ENCODE measurements at regions not wholly inside any gene's neighbourhood (a gene's known extent, or its start where the extent isn't known, plus 50 kb on each side); places are given as distances from the start of the nearest gene placed in this dataset.

DNA sequence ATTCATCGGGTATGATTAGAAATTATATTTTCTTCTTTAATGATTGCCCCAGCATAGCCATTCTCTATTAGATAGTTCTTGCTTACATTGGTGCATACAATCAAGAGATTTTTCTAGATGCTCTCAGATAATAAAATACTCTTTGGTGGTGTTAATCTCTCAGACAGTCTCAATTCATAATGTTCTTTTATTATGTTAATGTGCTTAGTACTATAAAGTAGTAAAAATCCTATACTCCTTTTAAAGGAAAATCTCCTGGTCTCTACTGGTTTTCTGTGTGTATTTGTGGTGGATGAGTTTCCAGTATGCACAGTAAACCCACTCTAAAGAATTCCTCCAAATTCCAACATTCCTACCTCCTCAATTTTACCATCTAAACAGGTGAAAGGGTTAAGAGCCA, 203.5 kb downstream of the FAT4 start:
- Mint-ChIP-seq H3K27ac (no peak overlapping the region), H3K4me3 (no peak overlapping the region), H3K27me3 (ENCODE audit: low read depth) (no peaks in the 10 kb centered on the region), H3K9me3 (peaks cover 21% of the 10 kb centered on the region), H3K4me1 (peaks cover 37% of the 10 kb centered on the region), H3K36me3 (peaks cover 2% of the 10 kb centered on the region)
- TF ChIP-seq, protein P1, sequence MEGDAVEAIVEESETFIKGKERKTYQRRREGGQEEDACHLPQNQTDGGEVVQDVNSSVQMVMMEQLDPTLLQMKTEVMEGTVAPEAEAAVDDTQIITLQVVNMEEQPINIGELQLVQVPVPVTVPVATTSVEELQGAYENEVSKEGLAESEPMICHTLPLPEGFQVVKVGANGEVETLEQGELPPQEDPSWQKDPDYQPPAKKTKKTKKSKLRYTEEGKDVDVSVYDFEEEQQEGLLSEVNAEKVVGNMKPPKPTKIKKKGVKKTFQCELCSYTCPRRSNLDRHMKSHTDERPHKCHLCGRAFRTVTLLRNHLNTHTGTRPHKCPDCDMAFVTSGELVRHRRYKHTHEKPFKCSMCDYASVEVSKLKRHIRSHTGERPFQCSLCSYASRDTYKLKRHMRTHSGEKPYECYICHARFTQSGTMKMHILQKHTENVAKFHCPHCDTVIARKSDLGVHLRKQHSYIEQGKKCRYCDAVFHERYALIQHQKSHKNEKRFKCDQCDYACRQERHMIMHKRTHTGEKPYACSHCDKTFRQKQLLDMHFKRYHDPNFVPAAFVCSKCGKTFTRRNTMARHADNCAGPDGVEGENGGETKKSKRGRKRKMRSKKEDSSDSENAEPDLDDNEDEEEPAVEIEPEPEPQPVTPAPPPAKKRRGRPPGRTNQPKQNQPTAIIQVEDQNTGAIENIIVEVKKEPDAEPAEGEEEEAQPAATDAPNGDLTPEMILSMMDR (IDR thresholded peaks at IDR 0.05; ENCODE audit: unreplicated experiment): no peak
- DNase-seq (ENCODE audit: low spot score in 2 of 2, unreplicated experiment in 2 of 2): no peak

- no peak overlapping the region for H3K4me3 Mint-ChIP-seq
- peaks cover 17% of the 10 kb centered on the region for H3K9me3 Mint-ChIP-seq
- H3K4me1 Mint-ChIP-seq: peaks cover 37% of the 10 kb centered on the region
- H3K27ac Mint-ChIP-seq: peak overlapping the region; percentile 64
- no peak for DNase-seq (ENCODE audit: low spot score in 2 of 2, unreplicated experiment in 2 of 2)
- H3K27me3 Mint-ChIP-seq (ENCODE audit: low read depth): no peaks in the 10 kb centered on the region
- TF ChIP-seq, protein P1 (IDR thresholded peaks at IDR 0.05; ENCODE audit: unreplicated experiment): no peak
- no peaks in the 10 kb centered on the region for H3K36me3 Mint-ChIP-seq
These were observed 204.8 kb downstream of the FAT4 start for GRCh38 chr4:125519371-125520146.

- no peak overlapping the region for H3K4me3 Mint-ChIP-seq
These were observed 205.7 kb downstream of the FAT4 start for GRCh38 chr4:125520258-125520990.

GRCh38 chr4:125522588-125522987, 207.8 kb downstream of the FAT4 start:
- H3K27ac Mint-ChIP-seq: no peak overlapping the region
- no peak overlapping the region for H3K4me3 Mint-ChIP-seq
- H3K4me1 Mint-ChIP-seq: peaks cover 33% of the 10 kb centered on the region
- no peaks in the 10 kb centered on the region for H3K36me3 Mint-ChIP-seq
- no peaks in the 10 kb centered on the region for H3K27me3 Mint-ChIP-seq (ENCODE audit: low read depth)
- DNase-seq (ENCODE audit: low spot score in 2 of 2, unreplicated experiment in 2 of 2): no peak
- TF ChIP-seq, protein P1 (IDR thresholded peaks at IDR 0.05; ENCODE audit: unreplicated experiment): no peak
- peaks cover 5% of the 10 kb centered on the region for H3K9me3 Mint-ChIP-seq

More at GRCh38 chr4:125520258-125520990, 205.7 kb downstream of the FAT4 start:
- H3K36me3 Mint-ChIP-seq: no peaks in the 10 kb centered on the region
- peak overlapping the region; percentile 77 for H3K27ac Mint-ChIP-seq
- peaks cover 37% of the 10 kb centered on the region for H3K4me1 Mint-ChIP-seq
- H3K9me3 Mint-ChIP-seq: peaks cover 12% of the 10 kb centered on the region
- no peak for DNase-seq (ENCODE audit: low spot score in 2 of 2, unreplicated experiment in 2 of 2)
- TF ChIP-seq, protein P1 (IDR thresholded peaks at IDR 0.05; ENCODE audit: unreplicated experiment): no peak
- H3K27me3 Mint-ChIP-seq (ENCODE audit: low read depth): no peaks in the 10 kb centered on the region

DNA sequence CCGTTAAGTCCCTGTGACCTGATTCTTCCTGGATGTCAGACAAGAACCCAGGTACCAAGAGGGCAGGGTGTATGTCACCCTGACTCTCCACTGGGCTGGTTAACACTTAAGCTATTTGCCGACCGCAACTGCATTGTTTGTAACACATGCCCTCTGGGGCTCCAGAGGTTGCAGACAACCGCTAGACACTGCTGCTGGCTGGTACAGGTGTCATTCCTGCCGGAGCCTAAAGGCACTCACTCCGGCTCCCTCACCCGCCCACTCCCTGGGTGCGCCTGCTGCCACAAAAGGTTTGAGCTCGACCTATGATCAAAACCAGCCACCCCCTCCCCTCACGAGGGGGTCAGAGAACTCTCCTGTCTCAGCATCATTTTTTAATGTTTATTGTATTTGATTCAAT, 208.2 kb downstream of the FAT4 start:
- TF ChIP-seq, protein P1 (IDR thresholded peaks at IDR 0.05; ENCODE audit: unreplicated experiment): no peak
- Mint-ChIP-seq H3K9me3 (peaks cover 5% of the 10 kb centered on the region), H3K4me1 (peaks cover 31% of the 10 kb centered on the region), H3K27ac (no peak overlapping the region), H3K4me3 (no peak overlapping the region), H3K36me3 (no peaks in the 10 kb centered on the region), H3K27me3 (ENCODE audit: low read depth) (no peaks in the 10 kb centered on the region)
- DNase-seq (ENCODE audit: low spot score in 2 of 2, unreplicated experiment in 2 of 2): no peak
